IMR-90 (cell line): ENCODE measurements at regions not wholly inside any gene's neighbourhood (a gene's known extent, or its start where the extent isn't known, plus 50 kb on each side); places are given as distances from the start of the nearest gene placed in this dataset.

Experiments used
- ATAC-seq: fragments of 200-7000 bp; cut with Tn5 transposase; 2 replicates; pipeline ENCODE4 v1.9.1; 2020; ENCODE audit warnings: low read depth, mild to moderate bottlenecking, moderate library complexity
- BruUV-seq: library from RNA; stranded (reverse); fragments of 400-500 nt; replicated peaks from 2 replicates; lab custom pipeline; 2021; lab: Mats Ljungman, UMichigan
- CTCF ChIA-PET: fragments of 300-600 bp; formaldehyde crosslinking; extraction: SDS; loops from one replicate; lab custom pipeline; 2021; ENCODE audit warnings: antibody characterized with exemption; lab: Yijun Ruan, JAX
- POLR2A ChIA-PET: fragments of 300-600 bp; sonication (Branson Sonifier 250); formaldehyde crosslinking; loops from one replicate; lab custom pipeline; 2022; ENCODE audit warnings: antibody characterized with exemption; ENCODE audit not compliant: unreplicated experiment; lab: Charles Lee
- DNase-seq: peaks from one replicate; pipeline ENCODE4 v3.0.0; 2013
- H2AFZ ChIP-seq: replicated peaks from 2 replicates; pipeline ENCODE3; 2013; ENCODE audit warnings: low read length, mild to moderate bottlenecking; ENCODE audit not compliant: poor library complexity
- H2AK5ac ChIP-seq: 2 replicates; pipeline ENCODE4 v1.6.1; 2013; ENCODE audit warnings: low read depth, low read length, inconsistent platforms
- H2AK9ac ChIP-seq: replicated peaks from 2 replicates; pipeline ENCODE3; 2013; ENCODE audit warnings: mild to moderate bottlenecking, low read depth, low read length, moderate library complexity; ENCODE audit not compliant: poor library complexity
- H2BK120ac ChIP-seq: 2 replicates; pipeline ENCODE4 v1.6.1; 2013; ENCODE audit warnings: low read depth, low read length, inconsistent platforms
- H2BK15ac ChIP-seq: 3 replicates; pipeline ENCODE4 v1.6.1; 2013; ENCODE audit warnings: low read depth, low read length, inconsistent platforms
- H2BK20ac ChIP-seq: 2 replicates; pipeline ENCODE4 v1.6.1; 2013; ENCODE audit warnings: low read depth, mild to moderate bottlenecking, inconsistent platforms, low read length, moderate library complexity
- H2BK5ac ChIP-seq: 2 replicates; pipeline ENCODE4 v1.6.1; 2013; ENCODE audit warnings: mild to moderate bottlenecking, low read depth, low read length, inconsistent platforms; ENCODE audit not compliant: poor library complexity, severe bottlenecking
- H3K14ac ChIP-seq: replicated peaks from 2 replicates; pipeline ENCODE4 v1.6.1; 2013; ENCODE audit warnings: low read depth, low read length, inconsistent platforms
- H3K18ac ChIP-seq: 2 replicates; pipeline ENCODE4 v1.6.1; 2013; ENCODE audit warnings: low read depth, low read length, control low read depth
- H3K23ac ChIP-seq: 2 replicates; pipeline ENCODE4 v1.6.1; 2013; ENCODE audit warnings: low read depth, low read length, inconsistent platforms
- H3K27ac ChIP-seq: 2 replicates; pipeline ENCODE4 v1.5.1; 2013; ENCODE audit warnings: mild to moderate bottlenecking, control low read depth, low read length; ENCODE audit not compliant: insufficient read depth
- H3K27me3 ChIP-seq: 2 replicates; pipeline ENCODE4 v1.6.1; 2013; ENCODE audit warnings: low read length; ENCODE audit not compliant: control insufficient read depth, insufficient read depth
- H3K36me3 ChIP-seq: 2 replicates; pipeline ENCODE4 v1.6.1; 2013; ENCODE audit warnings: low read length, mixed read lengths; ENCODE audit not compliant: control insufficient read depth, insufficient read depth
- H3K4ac ChIP-seq: 2 replicates; pipeline ENCODE4 v1.6.1; 2013; ENCODE audit warnings: low read depth, low read length, inconsistent platforms
- H3K4me1 ChIP-seq: 2 replicates; pipeline ENCODE4 v1.6.1; 2013; ENCODE audit warnings: low read length, mixed read lengths; ENCODE audit not compliant: control insufficient read depth, insufficient read depth
- H3K4me2 ChIP-seq: 2 replicates; pipeline ENCODE4 v1.6.1; 2013; ENCODE audit warnings: low read depth, mild to moderate bottlenecking, control low read depth, low read length, moderate library complexity
- H3K4me3 ChIP-seq: 2 replicates; pipeline ENCODE4 v1.5.1; 2013; ENCODE audit warnings: low read depth, mild to moderate bottlenecking, control low read depth, low read length, moderate library complexity; ENCODE audit not compliant: insufficient read depth
- H3K56ac ChIP-seq: 2 replicates; pipeline ENCODE4 v1.6.1; 2013; ENCODE audit warnings: low read length, inconsistent platforms; ENCODE audit not compliant: insufficient read depth; ENCODE audit errors: extremely low read depth
- H3K79me1 ChIP-seq, 2 experiments: 2 replicates each; pipeline ENCODE4 v1.6.1; 2013; ENCODE audit warnings: low read length in 2 of 2, inconsistent platforms in 1 of 2, low read depth in 1 of 2
- H3K9ac ChIP-seq: 2 replicates; pipeline ENCODE4 v1.6.1; 2013; ENCODE audit warnings: low read depth, low read length, control low read depth
- H3K9me1 ChIP-seq: 2 replicates; pipeline ENCODE4 v1.6.1; 2013; ENCODE audit warnings: low read length, inconsistent platforms; ENCODE audit not compliant: insufficient read depth
- H3K9me3 ChIP-seq: 2 replicates; pipeline ENCODE4 v1.6.1; 2013; ENCODE audit warnings: low read length; ENCODE audit not compliant: control insufficient read depth, insufficient read depth
- H4K20me1 ChIP-seq: 2 replicates; pipeline ENCODE4 v1.6.1; 2013; ENCODE audit warnings: low read length, inconsistent platforms; ENCODE audit not compliant: insufficient read depth
- H4K5ac ChIP-seq: 2 replicates; pipeline ENCODE4 v1.6.1; 2013; ENCODE audit warnings: mild to moderate bottlenecking, low read depth, low read length, control low read depth
- H4K8ac ChIP-seq, 2 experiments: 2 replicates each; pipeline ENCODE4 v1.6.1; 2013; ENCODE audit warnings: low read depth in 2 of 2, low read length in 2 of 2, control low read depth in 1 of 2, inconsistent platforms in 1 of 2
- H4K91ac ChIP-seq: 2 replicates; pipeline ENCODE4 v1.6.1; 2013; ENCODE audit warnings: low read depth, low read length, inconsistent platforms; ENCODE audit not compliant: insufficient read depth
- BHLHE40 ChIP-seq: fragments of 150-350 bp; IDR thresholded peaks from 2 replicates; pipeline ENCODE4 v1.6.1; 2016; ENCODE audit warnings: mild to moderate bottlenecking, low read depth, low read length
- CEBPB ChIP-seq: IDR thresholded peaks from 2 replicates; pipeline ENCODE4 v1.6.1; 2012; ENCODE audit warnings: low read depth, low read length, improper control_type of control experiment
- CHD1 ChIP-seq: IDR thresholded peaks from 2 replicates; pipeline ENCODE4 v1.6.1; 2012; ENCODE audit warnings: low read depth, low read length, improper control_type of control experiment
- ELK1 ChIP-seq: fragments of 150-350 bp; IDR thresholded peaks from 2 replicates; pipeline ENCODE4 v1.6.1; 2016; ENCODE audit warnings: low read depth, mild to moderate bottlenecking, low read length, moderate library complexity, borderline replicate concordance
- FOS ChIP-seq: fragments of 150-350 bp; IDR thresholded peaks from 2 replicates; pipeline ENCODE4 v1.6.1; 2016; ENCODE audit warnings: low read depth, low read length
- MAFK ChIP-seq: IDR thresholded peaks from 2 replicates; pipeline ENCODE4 v1.6.1; 2012; ENCODE audit warnings: low read depth, low read length, improper control_type of control experiment
- MAZ ChIP-seq: IDR thresholded peaks from 2 replicates; pipeline ENCODE4 v1.6.1; 2012; ENCODE audit warnings: low read depth, mild to moderate bottlenecking, low read length, improper control_type of control experiment, moderate library complexity, borderline replicate concordance
- MXI1 ChIP-seq: IDR thresholded peaks from 2 replicates; pipeline ENCODE4 v1.6.1; 2012; ENCODE audit warnings: low read depth, mild to moderate bottlenecking, low read length, moderate library complexity, borderline replicate concordance
- NFE2L2 ChIP-seq: fragments of 150-350 bp; IDR thresholded peaks from 2 replicates; pipeline ENCODE4 v1.6.1; 2016; ENCODE audit warnings: low read depth, mild to moderate bottlenecking, low read length
- POLR2A ChIP-seq: IDR thresholded peaks from 2 replicates; pipeline ENCODE4 v1.6.1; 2012; ENCODE audit warnings: mild to moderate bottlenecking, low read depth, low read length
- RAD21 ChIP-seq: IDR thresholded peaks from 2 replicates; pipeline ENCODE4 v1.6.1; 2012; ENCODE audit warnings: low read length, improper control_type of control experiment
- RCOR1 ChIP-seq: IDR thresholded peaks from 2 replicates; pipeline ENCODE4 v1.6.1; 2012; ENCODE audit warnings: mild to moderate bottlenecking, low read length, improper control_type of control experiment; ENCODE audit not compliant: insufficient replicate concordance
- RFX5 ChIP-seq: IDR thresholded peaks from 2 replicates; pipeline ENCODE4 v1.8.0; 2012; ENCODE audit warnings: low read depth, mild to moderate bottlenecking, low read length, moderate library complexity
- SMC3 ChIP-seq: fragments of 150-350 bp; IDR thresholded peaks from 2 replicates; pipeline ENCODE4 v1.6.1; 2016; ENCODE audit warnings: low read depth, mild to moderate bottlenecking, antibody characterized with exemption, low read length, moderate library complexity
- USF2 ChIP-seq: fragments of 150-350 bp; IDR thresholded peaks from 2 replicates; pipeline ENCODE4 v1.6.1; 2017; ENCODE audit warnings: mild to moderate bottlenecking, antibody characterized with exemption, low read length, low read depth
- WGBS, 2 experiments: methylation state at CpG; one replicate each; pipeline versions ENCODE4 v1.1.5 to v1.1.7; 2013; ENCODE audit warnings: missing lambda C conversion rate in 2 of 2; ENCODE audit not compliant: insufficient read length in 1 of 2; ENCODE audit errors: extremely low coverage in 2 of 2; 5-methylcytosine and 5-hydroxymethylcytosine counted together
- dilution Hi-C: fragments of 300-500 bp; cut with HindIII; formaldehyde crosslinking; loops from one replicate; pipeline ENCODE4 v1.14.3; 2018; ENCODE audit warnings: low sequenced_read_pairs; ENCODE audit not compliant: unreplicated experiment
- in situ Hi-C: fragments of 300-500 bp; cut with MboI; formaldehyde crosslinking; loops from 3 replicates; pipeline ENCODE4 v1.14.3; 2019; ENCODE audit warnings: low sequenced_read_pairs, inconsistent platforms, mixed read lengths
- intact Hi-C: fragments of 100-400 bp; cut with micrococcal nuclease; formaldehyde crosslinking; loops from 2 replicates; pipeline ENCODE4 v1.10.0; 2022
- TF ChIP-seq, protein P1 (sequence below): conservative IDR thresholded peaks from 2 replicates; pipeline ENCODE4 v1.5.1; 2012; ENCODE audit warnings: mild to moderate bottlenecking, low read depth, low read length, improper control_type of control experiment

DNA sequence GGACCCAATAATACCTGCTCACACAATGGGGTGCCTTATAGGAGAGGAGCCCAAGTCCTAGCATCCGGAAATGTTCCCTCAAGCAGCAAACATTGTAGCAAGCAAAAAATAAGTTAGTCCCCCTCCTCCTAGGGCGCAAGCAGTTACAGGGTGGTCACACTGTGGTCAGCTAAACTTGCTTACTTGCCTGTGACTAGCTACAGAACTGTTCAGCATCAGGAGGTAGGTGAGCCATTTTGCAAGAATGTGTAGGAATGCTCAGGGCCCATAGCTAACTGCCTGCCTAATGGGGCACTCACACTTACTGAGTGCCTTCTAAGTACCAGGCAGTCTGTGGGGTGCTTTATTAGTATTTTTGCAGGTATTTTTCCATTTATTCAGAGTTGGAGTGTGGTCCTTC, 154.6 kb upstream of the GRIN2B start:
- Histone ChIP-seq H4K91ac (no peak overlapping the region), H2BK20ac (no peak overlapping the region), H3K9ac (no peak overlapping the region), H3K56ac (no peak overlapping the region), H2AK5ac (no peak overlapping the region), H3K27ac (no peak overlapping the region), H3K79me1 (no peaks in the 10 kb centered on the region), H3K9me1 (no peaks in the 10 kb centered on the region), H3K23ac (no peak overlapping the region), H3K14ac (no peak overlapping the region), H2AK9ac (no peak overlapping the region), H4K8ac (no peak overlapping the region), H3K4ac (no peak overlapping the region), H3K4me3 (no peak overlapping the region), H3K4me1 (no peaks in the 10 kb centered on the region), H3K18ac (no peak overlapping the region), H3K27me3 (no peaks in the 10 kb centered on the region), H4K20me1 (no peaks in the 10 kb centered on the region), H2BK15ac (no peak overlapping the region), H3K9me3 (peaks cover 6% of the 10 kb centered on the region), H3K4me2 (no peak overlapping the region), H4K5ac (no peak overlapping the region), H3K36me3 (no peaks in the 10 kb centered on the region), H2BK120ac (no peak overlapping the region), H2AFZ (no peak overlapping the region), H2BK5ac (no peak overlapping the region)
- ChIA-PET POLR2A (no interaction called here), CTCF (no interaction called here)
- in situ Hi-C loops, result no loop called here
- intact Hi-C loops, result no loop called here
- ATAC-seq (no peak), DNase-seq (no peak)
- dilution Hi-C loops, result no loop called here
- WGBS, 2 experiments, result 40% methylated on average over 1 of the region's 2 CpGs; no CpG with 5 or more reads in 1 of the 2 experiments
- BruUV-seq, result no TSS peak
- TF ChIP-seq SMC3 (no peak), BHLHE40 (no peak), USF2 (no peak), NFE2L2 (no peak), RAD21 (no peak), MXI1 (no peak), POLR2A (no peak), CHD1 (no peak), RFX5 (no peak), MAZ (no peak), RCOR1 (no peak), FOS (no peak), MAFK (no peak), ELK1 (no peak), CEBPB (no peak)
- TF ChIP-seq, protein P1, sequence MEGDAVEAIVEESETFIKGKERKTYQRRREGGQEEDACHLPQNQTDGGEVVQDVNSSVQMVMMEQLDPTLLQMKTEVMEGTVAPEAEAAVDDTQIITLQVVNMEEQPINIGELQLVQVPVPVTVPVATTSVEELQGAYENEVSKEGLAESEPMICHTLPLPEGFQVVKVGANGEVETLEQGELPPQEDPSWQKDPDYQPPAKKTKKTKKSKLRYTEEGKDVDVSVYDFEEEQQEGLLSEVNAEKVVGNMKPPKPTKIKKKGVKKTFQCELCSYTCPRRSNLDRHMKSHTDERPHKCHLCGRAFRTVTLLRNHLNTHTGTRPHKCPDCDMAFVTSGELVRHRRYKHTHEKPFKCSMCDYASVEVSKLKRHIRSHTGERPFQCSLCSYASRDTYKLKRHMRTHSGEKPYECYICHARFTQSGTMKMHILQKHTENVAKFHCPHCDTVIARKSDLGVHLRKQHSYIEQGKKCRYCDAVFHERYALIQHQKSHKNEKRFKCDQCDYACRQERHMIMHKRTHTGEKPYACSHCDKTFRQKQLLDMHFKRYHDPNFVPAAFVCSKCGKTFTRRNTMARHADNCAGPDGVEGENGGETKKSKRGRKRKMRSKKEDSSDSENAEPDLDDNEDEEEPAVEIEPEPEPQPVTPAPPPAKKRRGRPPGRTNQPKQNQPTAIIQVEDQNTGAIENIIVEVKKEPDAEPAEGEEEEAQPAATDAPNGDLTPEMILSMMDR, result no peak
